ENCODE measurements at regions not wholly inside any gene's neighbourhood (a gene's known extent, or its start where the extent isn't known, plus 50 kb on each side); places are given as distances from the start of the nearest gene placed in this dataset.
"Not testable (repeated sequence)": the region's sequence is repeated elsewhere in the genome, so short reads cannot be mapped to it uniquely, and the experiment has no call there.

GRCh38 chr3:103495186-103495585 is 1060.4 kb downstream of the ZPLD1 start:
- DNase-seq (ENCODE audit: low read depth) = no peak

GRCh38 chr3:103499132-103499900 is 1064.5 kb downstream of the ZPLD1 start:
- no peak for DNase-seq (ENCODE audit: low read depth)

GRCh38 chr3:103499967-103500366 is 1065.2 kb downstream of the ZPLD1 start:
- no peak for DNase-seq (ENCODE audit: low read depth)

GRCh38 chr3:103510760-103511159 is 1075.9 kb downstream of the ZPLD1 start:
- no peak for DNase-seq (ENCODE audit: low read depth)

GRCh38 chr3:103511891-103512290 is 1077.1 kb downstream of the ZPLD1 start:
- no peak for DNase-seq (ENCODE audit: low read depth)

- no peak for DNase-seq (ENCODE audit: low read depth)
Observed at GRCh38 chr3:103512595-103512994, 1077.8 kb downstream of the ZPLD1 start.

GRCh38 chr3:103513003-103513402 is 1078.2 kb downstream of the ZPLD1 start:
- no peak for DNase-seq (ENCODE audit: low read depth)

GRCh38 chr3:103515116-103515515 is 1080.3 kb downstream of the ZPLD1 start:
- DNase-seq (ENCODE audit: low read depth) = no peak

- no peak for DNase-seq (ENCODE audit: low read depth)
Observed at GRCh38 chr3:103516950-103517349, 1082.1 kb downstream of the ZPLD1 start.

- DNase-seq (ENCODE audit: low read depth) = not testable (repeated sequence)
Observed at GRCh38 chr3:103531327-103531726, 1096.5 kb downstream of the ZPLD1 start.

- no peak for DNase-seq (ENCODE audit: low read depth)
Observed at GRCh38 chr3:103532986-103533385, 1098.2 kb downstream of the ZPLD1 start.

- no peak for DNase-seq (ENCODE audit: low read depth)
Observed at GRCh38 chr3:103554451-103554850, 1119.6 kb downstream of the ZPLD1 start.

- not testable (repeated sequence) for DNase-seq (ENCODE audit: low read depth)
Observed at GRCh38 chr3:103564116-103564515, 1129.3 kb downstream of the ZPLD1 start.

GRCh38 chr3:103585809-103586208 is 1151.0 kb downstream of the ZPLD1 start:
- no peak for DNase-seq (ENCODE audit: low read depth)

GRCh38 chr3:103589770-103590169 is 1155.0 kb downstream of the ZPLD1 start:
- no peak for DNase-seq (ENCODE audit: low read depth)

GRCh38 chr3:103600844-103601243 is 1166.0 kb downstream of the ZPLD1 start:
- no peak for DNase-seq (ENCODE audit: low read depth)

- DNase-seq (ENCODE audit: low read depth) = no peak
Observed at GRCh38 chr3:103601666-103602065, 1166.9 kb downstream of the ZPLD1 start.

GRCh38 chr3:103609472-103609871 is 1174.7 kb downstream of the ZPLD1 start:
- DNase-seq (ENCODE audit: low read depth) = no peak

- no peak for DNase-seq (ENCODE audit: low read depth)
Observed at GRCh38 chr3:103613397-103614156, 1178.8 kb downstream of the ZPLD1 start.

- no peak for DNase-seq (ENCODE audit: low read depth)
Observed at GRCh38 chr3:103614719-103615118, 1179.9 kb downstream of the ZPLD1 start.

GRCh38 chr3:103617961-103618360 is 1183.1 kb downstream of the ZPLD1 start:
- DNase-seq (ENCODE audit: low read depth) = no peak

GRCh38 chr3:103624271-103624670 is 1189.5 kb downstream of the ZPLD1 start:
- no peak for DNase-seq (ENCODE audit: low read depth)

GRCh38 chr3:103629391-103629790 is 1194.6 kb downstream of the ZPLD1 start:
- no peak for DNase-seq (ENCODE audit: low read depth)
